Gastrocnemius medialis (tissue), 4 donors: ENCODE measurements at regions not wholly inside any gene's neighbourhood (a gene's known extent, or its start where the extent isn't known, plus 50 kb on each side); places are given as distances from the start of the nearest gene placed in this dataset.

Source experiments
- CTCF ChIP-seq, 5 experiments: fragments of 450-650 bp in 3 of 5; fragments of 200-600 bp in 2 of 5; sonication (generic) in 2 of 5; IDR thresholded peaks in 4 of 5; conservative IDR thresholded peaks in 1 of 5; 1 replicate in 4 of 5; 2 replicates in 1 of 5; pipeline ENCODE4 v1.5.1; 2016 to 2019; ENCODE audit warnings: antibody characterized with exemption in 5 of 5, mild to moderate bottlenecking in 3 of 5, moderate library complexity in 3 of 5
- POLR2A ChIP-seq, 2 donors: fragments of 450-650 bp; IDR thresholded peaks; one replicate each; pipeline ENCODE4 v1.6.1; 2017; ENCODE audit warnings: antibody characterized with exemption in 2 of 2, mild to moderate bottlenecking in 2 of 2, moderate library complexity in 2 of 2

- TF ChIP-seq POLR2A (IDR thresholded peaks at IDR 0.05) = no peak
- no peak for TF ChIP-seq CTCF (IDR thresholded peaks at IDR 0.05 in 4 of 5, conservative IDR thresholded peaks at IDR 0.05 in 1 of 5)
Observed at GRCh38 chr20:40488401-40488800, 200.6 kb downstream of the MAFB start.
